ENCODE measurements at regions not wholly inside any gene's neighbourhood (a gene's known extent, or its start where the extent isn't known, plus 50 kb on each side); places are given as distances from the start of the nearest gene placed in this dataset.

DNA sequence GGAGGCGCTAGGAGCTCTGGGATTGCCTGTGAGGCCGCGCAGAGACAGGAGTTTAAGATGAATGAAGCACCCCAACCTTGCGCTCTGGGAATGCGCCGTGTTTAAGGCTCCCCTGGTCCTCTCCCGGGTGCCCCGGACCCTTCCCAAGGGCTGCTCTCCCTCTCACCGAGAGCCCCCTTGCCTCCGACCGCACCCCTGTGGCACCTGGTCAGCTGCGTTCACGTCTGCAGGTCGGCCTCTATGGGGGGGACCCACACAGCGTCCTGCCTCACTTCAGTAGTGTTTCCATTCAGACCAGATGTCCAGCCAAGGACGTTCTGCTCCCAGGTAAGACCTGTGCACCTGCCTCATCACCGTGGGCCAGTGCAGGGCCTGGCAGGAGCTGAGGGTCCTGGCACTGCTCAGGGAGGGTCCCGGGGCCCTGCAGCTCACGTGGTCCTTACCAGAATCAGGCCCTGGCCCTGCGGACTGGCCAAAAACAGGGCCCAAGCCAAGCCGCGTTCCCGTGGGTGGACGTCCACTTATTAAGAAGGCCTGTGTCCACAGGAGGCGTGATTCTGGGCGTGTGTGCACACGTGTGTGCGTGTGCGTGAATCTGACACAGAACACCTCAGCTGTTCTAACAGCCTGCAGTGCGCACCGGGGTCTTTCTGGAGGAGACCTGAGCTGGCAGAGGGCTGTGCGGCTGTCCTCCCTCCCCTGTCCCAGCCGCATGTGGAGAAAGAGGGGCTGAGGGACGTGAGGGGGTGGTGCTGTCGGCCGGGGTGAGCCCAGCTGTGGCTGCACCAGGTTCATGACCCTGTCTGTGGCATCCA lies 79.9 kb upstream of the BHLHE23 start:
- ChIA-PET CTCF (no interaction called here), POLR2A (no interaction called here)
- H3K4me2 ChIP-seq (replicated peaks; ENCODE audit: low read depth, low read length, poor library complexity, severe bottlenecking), result no peak overlapping the region
- peaks cover 0 to 3% (median 0%) of the 10 kb centered on the region in 3 donors for H3K9me3 ChIP-seq (ENCODE audit: control extremely low read depth in 1 of 3, control insufficient read depth in 2 of 3, insufficient read depth in 1 of 3, low read length in 2 of 3)
- DNase-seq (no peak), ATAC-seq (ENCODE audit: low read depth) (no peak)
- Mint-ChIP-seq H3K27me3 (peaks cover 17% of the 10 kb centered on the region), H3K4me1 (no peaks in the 10 kb centered on the region), H3K4me3 (no peak overlapping the region), H3K9me3 (ENCODE audit: insufficient read depth) (no peaks in the 10 kb centered on the region), H3K27ac (no peak overlapping the region)
- H3K4me3 ChIP-seq (ENCODE audit: control extremely low read depth in 1 of 5, extremely low read depth in 1 of 5, insufficient read depth in 1 of 5, low read depth in 2 of 5, low read length in 4 of 5), result no peak overlapping the region
- no peaks in the 10 kb centered on the region for H4K20me1 ChIP-seq (ENCODE audit: control insufficient read depth, insufficient read depth, low read length, poor library complexity, severe bottlenecking)
- TF ChIP-seq, protein P1, sequence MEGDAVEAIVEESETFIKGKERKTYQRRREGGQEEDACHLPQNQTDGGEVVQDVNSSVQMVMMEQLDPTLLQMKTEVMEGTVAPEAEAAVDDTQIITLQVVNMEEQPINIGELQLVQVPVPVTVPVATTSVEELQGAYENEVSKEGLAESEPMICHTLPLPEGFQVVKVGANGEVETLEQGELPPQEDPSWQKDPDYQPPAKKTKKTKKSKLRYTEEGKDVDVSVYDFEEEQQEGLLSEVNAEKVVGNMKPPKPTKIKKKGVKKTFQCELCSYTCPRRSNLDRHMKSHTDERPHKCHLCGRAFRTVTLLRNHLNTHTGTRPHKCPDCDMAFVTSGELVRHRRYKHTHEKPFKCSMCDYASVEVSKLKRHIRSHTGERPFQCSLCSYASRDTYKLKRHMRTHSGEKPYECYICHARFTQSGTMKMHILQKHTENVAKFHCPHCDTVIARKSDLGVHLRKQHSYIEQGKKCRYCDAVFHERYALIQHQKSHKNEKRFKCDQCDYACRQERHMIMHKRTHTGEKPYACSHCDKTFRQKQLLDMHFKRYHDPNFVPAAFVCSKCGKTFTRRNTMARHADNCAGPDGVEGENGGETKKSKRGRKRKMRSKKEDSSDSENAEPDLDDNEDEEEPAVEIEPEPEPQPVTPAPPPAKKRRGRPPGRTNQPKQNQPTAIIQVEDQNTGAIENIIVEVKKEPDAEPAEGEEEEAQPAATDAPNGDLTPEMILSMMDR (IDR thresholded peaks at IDR 0.05), result no peak
- TF ChIP-seq EZH2 (IDR thresholded peaks at IDR 0.05; ENCODE audit: borderline replicate concordance, insufficient read depth, low read depth, low read length, poor library complexity, severe bottlenecking), result no peak
- no peak overlapping the region for H2AFZ ChIP-seq (ENCODE audit: insufficient read depth, low read depth, low read length, poor library complexity, severe bottlenecking)
- H3K36me3 ChIP-seq (replicated peaks in 1 of 2; ENCODE audit: control extremely low read depth in 1 of 2, control insufficient read depth in 1 of 2, extremely low read depth in 1 of 2, insufficient read depth in 2 of 2, low read length in 1 of 2), result no peaks in the 10 kb centered on the region
- peaks cover 0 to 6% (median 0%) of the 10 kb centered on the region in 4 experiments for H3K27me3 ChIP-seq (replicated peaks in 1 of 4; ENCODE audit: control extremely low read depth in 1 of 4, control insufficient read depth in 3 of 4, insufficient read depth in 4 of 4, low read length in 3 of 4)
- H3K27ac ChIP-seq (ENCODE audit: low read length in 2 of 2), result no peak overlapping the region
- H3K4me1 ChIP-seq (ENCODE audit: control insufficient read depth in 2 of 2, insufficient read depth in 2 of 2, low read length in 2 of 2), result no peaks in the 10 kb centered on the region
- intact Hi-C loops (cut with micrococcal nuclease), result no loop called here
- H3K79me2 ChIP-seq (ENCODE audit: control insufficient read depth, insufficient read depth, low read length), result no peaks in the 10 kb centered on the region
- no peak overlapping the region for H3K9ac ChIP-seq (ENCODE audit: low read length)
- WGBS (ENCODE audit: insufficient coverage), result 80% methylated on average over 35 of the region's 36 CpGs

DNA sequence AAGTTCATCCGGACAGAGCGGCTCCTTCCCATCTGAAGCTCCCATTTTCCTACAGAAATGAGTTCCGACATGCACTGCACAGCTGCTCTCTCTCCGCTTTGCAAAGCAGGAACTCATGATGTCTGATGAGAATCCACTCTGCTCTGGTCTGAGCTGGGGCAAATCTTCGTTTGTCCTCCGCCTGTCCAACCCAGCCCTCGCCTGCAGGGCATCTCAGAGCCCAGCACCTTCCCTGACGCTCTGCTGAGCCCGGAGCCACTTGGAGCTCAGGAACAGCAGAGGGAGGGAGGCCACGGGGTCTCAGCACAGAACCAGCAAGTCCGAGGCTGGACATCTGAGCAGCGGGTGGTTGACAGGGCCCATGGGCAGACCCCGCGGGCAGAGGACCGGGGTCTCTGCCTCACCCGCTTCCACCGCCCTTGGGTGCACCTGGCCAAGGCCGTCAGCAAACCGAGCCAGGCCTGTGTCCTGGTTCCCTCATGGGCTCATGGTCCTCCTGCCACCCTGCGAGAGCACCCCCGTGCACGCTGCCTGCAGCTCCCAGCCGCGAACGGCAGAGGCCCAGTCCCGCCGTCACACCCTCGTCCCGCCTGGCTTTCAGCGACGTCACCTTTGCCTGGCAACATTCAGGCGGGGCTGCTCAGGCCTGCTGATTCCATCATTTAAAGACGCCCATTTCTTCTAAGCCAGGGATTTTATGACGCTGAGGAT lies 78.5 kb upstream of the BHLHE23 start:
- intact Hi-C loops (cut with micrococcal nuclease), result no loop called here
- Histone ChIP-seq H3K79me2 (ENCODE audit: control insufficient read depth, insufficient read depth, low read length) (no peaks in the 10 kb centered on the region), H3K9me3 (ENCODE audit: control extremely low read depth in 1 of 3, control insufficient read depth in 2 of 3, insufficient read depth in 1 of 3, low read length in 2 of 3) (peaks cover 0 to 13% (median 0%) of the 10 kb centered on the region in 3 donors), H4K20me1 (ENCODE audit: control insufficient read depth, insufficient read depth, low read length, poor library complexity, severe bottlenecking) (no peaks in the 10 kb centered on the region), H3K4me3 (ENCODE audit: control extremely low read depth in 1 of 5, extremely low read depth in 1 of 5, insufficient read depth in 1 of 5, low read depth in 2 of 5, low read length in 4 of 5) (no peak overlapping the region), H3K27ac (ENCODE audit: low read length in 2 of 2) (no peak overlapping the region), H3K36me3 (replicated peaks in 1 of 2; ENCODE audit: control extremely low read depth in 1 of 2, control insufficient read depth in 1 of 2, extremely low read depth in 1 of 2, insufficient read depth in 2 of 2, low read length in 1 of 2) (no peaks in the 10 kb centered on the region), H3K27me3 (replicated peaks in 1 of 4; ENCODE audit: control extremely low read depth in 1 of 4, control insufficient read depth in 3 of 4, insufficient read depth in 4 of 4, low read length in 3 of 4) (peaks cover 0 to 11% (median 0%) of the 10 kb centered on the region in 4 experiments), H2AFZ (ENCODE audit: insufficient read depth, low read depth, low read length, poor library complexity, severe bottlenecking) (no peak overlapping the region), H3K4me2 (replicated peaks; ENCODE audit: low read depth, low read length, poor library complexity, severe bottlenecking) (no peak overlapping the region), H3K9ac (ENCODE audit: low read length) (no peak overlapping the region), H3K4me1 (ENCODE audit: control insufficient read depth in 2 of 2, insufficient read depth in 2 of 2, low read length in 2 of 2) (no peaks in the 10 kb centered on the region)
- 77% methylated on average over 34 of the region's 34 CpGs for WGBS (ENCODE audit: insufficient coverage)
- DNase-seq, result no peak
- no peak for ATAC-seq (ENCODE audit: low read depth)
- Mint-ChIP-seq H3K9me3 (ENCODE audit: insufficient read depth) (no peaks in the 10 kb centered on the region), H3K27me3 (peaks cover 19% of the 10 kb centered on the region), H3K4me3 (no peak overlapping the region), H3K4me1 (no peaks in the 10 kb centered on the region), H3K27ac (no peak overlapping the region)
- POLR2A ChIA-PET, result no interaction called here
- TF ChIP-seq EZH2 (IDR thresholded peaks at IDR 0.05; ENCODE audit: borderline replicate concordance, insufficient read depth, low read depth, low read length, poor library complexity, severe bottlenecking), result no peak
- TF ChIP-seq, protein P1 (IDR thresholded peaks at IDR 0.05), result no peak
- CTCF ChIA-PET, result no interaction called here

All from B cell (primary cell).